Stimulated activated CD8-positive, alpha-beta memory T cell treated with anti-CD3 and anti-CD28 coated beads, Interleukin-12 subunit alpha, Interleukin-12 subunit beta, amount 100 ng/mL, for 4 hours (primary cell): ENCODE measurements at regions not wholly inside any gene's neighbourhood (a gene's known extent, or its start where the extent isn't known, plus 50 kb on each side); places are given as distances from the start of the nearest gene placed in this dataset.
"Not testable (repeated sequence)": the region's sequence is repeated elsewhere in the genome, so short reads cannot be mapped to it uniquely, and the experiment has no call there.

Experiments
- DNase-seq: peaks from one replicate; pipeline ENCODE4 v3.0.0-alpha.2; 2020; ENCODE audit warnings: low read depth

GRCh38 chr6:147674099-147674498, 165.6 kb downstream of the SAMD5 start:
- DNase-seq, result no peak

- no peak for DNase-seq
Measured at GRCh38 chr6:147674794-147675193, 166.3 kb downstream of the SAMD5 start.

GRCh38 chr6:147675281-147675680, 166.8 kb downstream of the SAMD5 start:
- no peak for DNase-seq

GRCh38 chr6:147676495-147677199, 168.2 kb downstream of the SAMD5 start:
- no peak for DNase-seq

- DNase-seq, result no peak
Measured at GRCh38 chr6:147677647-147678046, 169.2 kb downstream of the SAMD5 start.

- DNase-seq, result no peak
Measured at GRCh38 chr6:147678253-147678652, 169.8 kb downstream of the SAMD5 start.

GRCh38 chr6:147684906-147685305, 176.4 kb downstream of the SAMD5 start:
- no peak for DNase-seq

GRCh38 chr6:147689398-147689797, 180.9 kb downstream of the SAMD5 start:
- DNase-seq, result no peak

GRCh38 chr6:147691446-147691845, 183.0 kb downstream of the SAMD5 start:
- no peak for DNase-seq

GRCh38 chr6:147693181-147693580, 184.7 kb downstream of the SAMD5 start:
- no peak for DNase-seq

GRCh38 chr6:147694556-147694955, 186.1 kb downstream of the SAMD5 start:
- not testable (repeated sequence) for DNase-seq

- DNase-seq, result no peak
Measured at GRCh38 chr6:147695819-147696218, 187.3 kb downstream of the SAMD5 start.

GRCh38 chr6:147699140-147699539, 190.7 kb downstream of the SAMD5 start:
- no peak for DNase-seq

GRCh38 chr6:147699637-147700036, 191.1 kb downstream of the SAMD5 start:
- no peak for DNase-seq

- DNase-seq, result no peak
Measured at GRCh38 chr6:147700436-147701209, 192.1 kb downstream of the SAMD5 start.

- DNase-seq, result no peak
Measured at GRCh38 chr6:147704691-147705090, 196.2 kb downstream of the SAMD5 start.

- no peak for DNase-seq
Measured at GRCh38 chr6:147707524-147707923, 199.0 kb downstream of the SAMD5 start.

GRCh38 chr6:147708170-147708569, 199.7 kb downstream of the SAMD5 start:
- no peak for DNase-seq

GRCh38 chr6:147709396-147710272, 201.1 kb downstream of the SAMD5 start:
- no peak for DNase-seq

GRCh38 chr6:147710890-147711289, 202.4 kb downstream of the SAMD5 start:
- no peak for DNase-seq

GRCh38 chr6:147711476-147711875, 203.0 kb downstream of the SAMD5 start:
- no peak for DNase-seq

- DNase-seq, result no peak
Measured at GRCh38 chr6:147712841-147713240, 204.4 kb downstream of the SAMD5 start.

GRCh38 chr6:147715035-147715434, 206.5 kb downstream of the SAMD5 start:
- DNase-seq, result no peak
